HCT116 (cell line): ENCODE measurements at regions not wholly inside any gene's neighbourhood (a gene's known extent, or its start where the extent isn't known, plus 50 kb on each side); places are given as distances from the start of the nearest gene placed in this dataset.

Experiments used
- ATAC-seq: fragments of 200-7000 bp; cut with Tn5 transposase; 2 replicates; pipeline ENCODE4 v1.9.1; 2020; ENCODE audit warnings: mild to moderate bottlenecking, moderate library complexity
- BruUV-seq: library from RNA; stranded (reverse); fragments of 400-500 nt; replicated peaks from 2 replicates; lab custom pipeline; 2021; lab: Mats Ljungman, UMichigan
- CTCF ChIA-PET: fragments of 300-600 bp; sonication (Branson Sonifier 250); formaldehyde crosslinking; loops from one replicate; lab custom pipeline; 2021; ENCODE audit warnings: antibody characterized with exemption; lab: Charles Lee
- POLR2A ChIA-PET: fragments of 300-600, 350-600 bp; sonication (Branson Sonifier 250); formaldehyde crosslinking; loops from one replicate; lab custom pipeline; 2021; ENCODE audit warnings: antibody characterized with exemption; lab: Charles Lee
- RAD21 ChIA-PET, 2 experiments: fragments of 300-600 bp; sonication (Branson Sonifier 250); formaldehyde crosslinking; loops; one replicate each; lab custom pipeline; 2023; ENCODE audit warnings: low total read pairs in 2 of 2; ENCODE audit not compliant: uncharacterized antibody in 2 of 2, unreplicated experiment in 2 of 2, low non-redundant PET in 1 of 2; lab: Charles Lee
- DNase-seq: peaks from one replicate; pipeline ENCODE4 v3.0.0-alpha.2; 2010; ENCODE audit warnings: low read depth, low spot score
- H2AFZ ChIP-seq: fragments of 200-600 bp; shearing (Covaris generic), sonication (generic); 2 replicates; pipeline ENCODE4 v1.6.1; 2017; ENCODE audit warnings: low read depth, mixed run types, mixed read lengths, antibody characterized with exemption, low read length; ENCODE audit not compliant: poor library complexity, severe bottlenecking
- H3K27ac ChIP-seq: 2 replicates; pipeline ENCODE4 v1.5.1; 2012; ENCODE audit warnings: low read depth, low read length
- H3K27me3 ChIP-seq: fragments of 200-600 bp; sonication (generic); 2 replicates; pipeline ENCODE4 v1.6.1; 2016; ENCODE audit warnings: mixed run types, low read length, mixed read lengths; ENCODE audit not compliant: insufficient read depth
- H3K36me3 ChIP-seq, 2 experiments: fragments of 200-500 bp in 1 of 2; fragments of 200-600 bp in 1 of 2; sonication (Bioruptor generic) in 1 of 2; sonication (generic) in 1 of 2; 2 replicates each; pipeline versions ENCODE4 v1.5.1 to v1.6.1; 2014 to 2016; ENCODE audit warnings: low read length in 2 of 2, inconsistent platforms in 1 of 2, mixed read lengths in 1 of 2, mixed run types in 1 of 2; ENCODE audit not compliant: insufficient read depth in 2 of 2, control insufficient read depth in 1 of 2
- H3K4me1 ChIP-seq, 2 experiments: fragments of 200-600 bp in 1 of 2; sonication (generic) in 1 of 2; 2 replicates each; pipeline versions ENCODE4 v1.5.1 to v1.6.1; 2012 to 2017; ENCODE audit warnings: low read length in 2 of 2, inconsistent platforms in 1 of 2, mild to moderate bottlenecking in 1 of 2, mixed read lengths in 1 of 2, mixed run types in 1 of 2, moderate library complexity in 1 of 2; ENCODE audit not compliant: insufficient read depth in 2 of 2, control insufficient read depth in 1 of 2
- H3K4me2 ChIP-seq: fragments of 200-600 bp; sonication (generic); 2 replicates; pipeline ENCODE4 v1.6.1; 2017; ENCODE audit warnings: mixed run types, low read length, mixed read lengths
- H3K4me3 ChIP-seq, 2 experiments: fragments of 200-600 bp in 1 of 2; sonication (generic) in 1 of 2; replicated peaks in 1 of 2; 2 replicates each; pipeline ENCODE4 v1.5.1; 2011 to 2016; ENCODE audit warnings: low read length in 2 of 2, control low read depth in 1 of 2, low read depth in 1 of 2, mild to moderate bottlenecking in 1 of 2, mixed read lengths in 1 of 2, mixed run types in 1 of 2
- H3K79me2 ChIP-seq: fragments of 200-600 bp; sonication (generic); 2 replicates; pipeline ENCODE4 v1.6.1; 2017; ENCODE audit warnings: mild to moderate bottlenecking, mixed run types, low read length, moderate library complexity, mixed read lengths; ENCODE audit not compliant: insufficient read depth
- H3K9ac ChIP-seq: fragments of 200-600 bp; sonication (generic); 2 replicates; pipeline ENCODE4 v1.6.1; 2016; ENCODE audit warnings: low read length, mixed read lengths
- H3K9me2 ChIP-seq: fragments of 200-600 bp; sonication (generic), shearing (Covaris generic); 2 replicates; pipeline ENCODE4 v1.6.1; 2017; ENCODE audit warnings: mixed run types, mild to moderate bottlenecking, moderate library complexity; ENCODE audit not compliant: insufficient read depth
- H3K9me3 ChIP-seq, 2 experiments: fragments of 200-500 bp in 1 of 2; fragments of 200-600 bp in 1 of 2; sonication (Bioruptor generic) in 1 of 2; sonication (generic) in 1 of 2; 2 replicates each; pipeline ENCODE4 v1.6.1; 2014 to 2017; ENCODE audit warnings: low read length in 2 of 2, mixed read lengths in 2 of 2, inconsistent platforms in 1 of 2, low read depth in 1 of 2, mild to moderate bottlenecking in 1 of 2, mixed run types in 1 of 2, moderate library complexity in 1 of 2; ENCODE audit not compliant: control insufficient read depth in 1 of 2, insufficient read depth in 1 of 2
- H4K20me1 ChIP-seq: fragments of 200-600 bp; sonication (generic), shearing (Covaris generic); 2 replicates; pipeline ENCODE4 v1.6.1; 2017; ENCODE audit warnings: mixed run types, mild to moderate bottlenecking, moderate library complexity; ENCODE audit not compliant: insufficient read depth
- CEBPB ChIP-seq: IDR thresholded peaks from 2 replicates; pipeline ENCODE4 v1.6.1; 2012; ENCODE audit warnings: low read depth
- EGR1 ChIP-seq: IDR thresholded peaks from 2 replicates; pipeline ENCODE4 v1.6.1; 2012; ENCODE audit warnings: low read depth
- ELF1 ChIP-seq: IDR thresholded peaks from 2 replicates; pipeline ENCODE4 v1.6.1; 2012; ENCODE audit warnings: low read depth, borderline replicate concordance
- EZH2 ChIP-seq: fragments of 200-600 bp; sonication (generic); IDR thresholded peaks from 2 replicates; pipeline ENCODE4 v1.6.1; 2017; ENCODE audit warnings: antibody characterized with exemption, mixed run types
- EZH2phosphoT487 ChIP-seq: fragments of 200-600 bp; IDR thresholded peaks from 2 replicates; pipeline ENCODE4 v1.6.1; 2018; ENCODE audit warnings: antibody characterized with exemption, borderline replicate concordance
- FOSL1 ChIP-seq: IDR thresholded peaks from 2 replicates; pipeline ENCODE4 v1.6.1; 2012; ENCODE audit warnings: low read depth
- JUND ChIP-seq: IDR thresholded peaks from 2 replicates; pipeline ENCODE4 v1.6.1; 2012
- POLR2AphosphoS5 ChIP-seq: IDR thresholded peaks from 2 replicates; pipeline ENCODE4 v1.6.1; 2011; ENCODE audit warnings: mild to moderate bottlenecking, low read depth, low read length, moderate library complexity
- RAD21 ChIP-seq: IDR thresholded peaks from 2 replicates; pipeline ENCODE4 v1.6.1; 2012; ENCODE audit warnings: low read depth, mild to moderate bottlenecking
- REST ChIP-seq: IDR thresholded peaks from 2 replicates; pipeline ENCODE4 v1.6.1; 2012; ENCODE audit warnings: low read depth
- SP1 ChIP-seq: IDR thresholded peaks from 2 replicates; pipeline ENCODE4 v1.6.1; 2012; ENCODE audit warnings: low read depth
- ZNF274 ChIP-seq: fragments of 200-500 bp; sonication (Bioruptor generic); IDR thresholded peaks from 2 replicates; pipeline ENCODE4 v1.6.1; 2014; ENCODE audit warnings: mild to moderate bottlenecking, low read depth, low read length, inconsistent platforms
- intact Hi-C: fragments of 100-400 bp; cut with micrococcal nuclease; formaldehyde crosslinking; loops from 2 replicates; pipeline ENCODE4 v1.10.0; 2022
- TF ChIP-seq, protein P1 (sequence below): IDR thresholded peaks from 2 replicates; pipeline ENCODE4 v1.6.1; 2012
- TF ChIP-seq, protein P2 (sequence below): IDR thresholded peaks from 2 replicates; pipeline ENCODE4 v1.6.1; 2012

- DNase-seq (no peak), ATAC-seq (no peak)
- no peak overlapping the region for H3K27ac ChIP-seq
- H2AFZ ChIP-seq: no peak overlapping the region
- no peak overlapping the region for H3K4me3 ChIP-seq
- no peaks in the 10 kb centered on the region for H4K20me1 ChIP-seq
- H3K4me2 ChIP-seq: no peak overlapping the region
- peaks cover 0 to 17% of the 10 kb centered on the region in 2 experiments; a peak in 2 of 4 replicates for H3K9me3 ChIP-seq
- H3K36me3 ChIP-seq: no peaks in the 10 kb centered on the region
- H3K9ac ChIP-seq: no peak overlapping the region
- POLR2A ChIA-PET: no interaction called here
- H3K27me3 ChIP-seq: no peaks in the 10 kb centered on the region
- intact Hi-C loops: no loop called here
- no peaks in the 10 kb centered on the region for H3K9me2 ChIP-seq
- TF ChIP-seq REST (no peak), POLR2AphosphoS5 (no peak)
- RAD21 ChIA-PET: no interaction called here
- H3K4me1 ChIP-seq: no peaks in the 10 kb centered on the region
- CTCF ChIA-PET: no interaction called here
- no peaks in the 10 kb centered on the region for H3K79me2 ChIP-seq
- no TSS peak for BruUV-seq
Measured at GRCh38 chr4:14117575-14118238, 490.2 kb upstream of the BOD1L1 start.

- H2AFZ ChIP-seq: no peak overlapping the region
- no peaks in the 10 kb centered on the region for H3K36me3 ChIP-seq
- no peak overlapping the region for H3K9ac ChIP-seq
- H3K9me3 ChIP-seq: peaks cover 0 to 23% of the 10 kb centered on the region in 2 experiments; a peak in 2 of 4 replicates
- ChIA-PET CTCF (no interaction called here), RAD21 (no interaction called here), POLR2A (no interaction called here)
- H3K9me2 ChIP-seq: no peaks in the 10 kb centered on the region
- no TSS peak for BruUV-seq
- H4K20me1 ChIP-seq: no peaks in the 10 kb centered on the region
- intact Hi-C loops: no loop called here
- ATAC-seq: no peak
- no peak overlapping the region for H3K4me3 ChIP-seq
- no peak overlapping the region for H3K27ac ChIP-seq
- no peak for DNase-seq
- H3K4me1 ChIP-seq: no peaks in the 10 kb centered on the region
- no peak overlapping the region for H3K4me2 ChIP-seq
- no peaks in the 10 kb centered on the region for H3K79me2 ChIP-seq
- no peaks in the 10 kb centered on the region for H3K27me3 ChIP-seq
- TF ChIP-seq EZH2phosphoT487: no peak
- TF ChIP-seq ZNF274: no peak
- no peak for TF ChIP-seq FOSL1
- TF ChIP-seq EZH2: no peak
- TF ChIP-seq EGR1: no peak
- TF ChIP-seq, protein P1, sequence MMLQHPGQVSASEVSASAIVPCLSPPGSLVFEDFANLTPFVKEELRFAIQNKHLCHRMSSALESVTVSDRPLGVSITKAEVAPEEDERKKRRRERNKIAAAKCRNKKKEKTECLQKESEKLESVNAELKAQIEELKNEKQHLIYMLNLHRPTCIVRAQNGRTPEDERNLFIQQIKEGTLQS: no peak
- TF ChIP-seq SP1: no peak
- TF ChIP-seq CEBPB: no peak
- TF ChIP-seq JUND: no peak
- no peak for TF ChIP-seq RAD21
- TF ChIP-seq, protein P2, sequence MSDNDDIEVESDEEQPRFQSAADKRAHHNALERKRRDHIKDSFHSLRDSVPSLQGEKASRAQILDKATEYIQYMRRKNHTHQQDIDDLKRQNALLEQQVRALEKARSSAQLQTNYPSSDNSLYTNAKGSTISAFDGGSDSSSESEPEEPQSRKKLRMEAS: no peak
- TF ChIP-seq ELF1: no peak
- TF ChIP-seq REST: no peak
Measured at GRCh38 chr4:14124816-14125215, 497.3 kb upstream of the BOD1L1 start.
